ENCODE measurements at regions not wholly inside any gene's neighbourhood (a gene's known extent, or its start where the extent isn't known, plus 50 kb on each side); places are given as distances from the start of the nearest gene placed in this dataset.
"Not testable (repeated sequence)": the region's sequence is repeated elsewhere in the genome, so short reads cannot be mapped to it uniquely, and the experiment has no call there.

DNA sequence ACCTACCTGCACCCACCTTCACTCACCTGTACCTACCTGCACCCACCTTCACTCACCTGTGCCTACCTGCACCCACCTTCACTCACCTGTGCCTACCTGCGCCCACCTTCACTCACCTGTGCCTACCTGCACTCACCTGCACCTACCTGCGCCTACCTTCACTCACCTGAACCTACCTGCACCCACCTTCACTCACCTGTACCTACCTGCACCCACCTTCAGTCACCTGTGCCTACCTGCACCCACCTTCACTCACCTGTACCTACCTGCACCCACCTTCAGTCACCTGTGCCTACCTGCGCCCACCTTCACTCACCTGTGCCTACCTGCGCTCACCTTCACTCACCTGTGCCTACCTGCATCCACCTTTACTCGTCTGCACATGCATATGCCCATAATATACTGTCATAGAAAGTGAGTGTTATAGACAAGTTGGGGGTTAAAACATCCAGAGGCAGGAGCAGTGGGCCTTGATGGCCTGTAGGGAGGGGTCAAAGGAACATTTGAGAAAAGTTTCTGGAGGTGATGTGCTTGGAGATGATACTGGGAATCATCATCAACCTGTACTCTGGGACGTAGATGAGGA lies 232.9 kb upstream of the ZFP64 start:
- not testable (repeated sequence) for DNase-seq

DNA sequence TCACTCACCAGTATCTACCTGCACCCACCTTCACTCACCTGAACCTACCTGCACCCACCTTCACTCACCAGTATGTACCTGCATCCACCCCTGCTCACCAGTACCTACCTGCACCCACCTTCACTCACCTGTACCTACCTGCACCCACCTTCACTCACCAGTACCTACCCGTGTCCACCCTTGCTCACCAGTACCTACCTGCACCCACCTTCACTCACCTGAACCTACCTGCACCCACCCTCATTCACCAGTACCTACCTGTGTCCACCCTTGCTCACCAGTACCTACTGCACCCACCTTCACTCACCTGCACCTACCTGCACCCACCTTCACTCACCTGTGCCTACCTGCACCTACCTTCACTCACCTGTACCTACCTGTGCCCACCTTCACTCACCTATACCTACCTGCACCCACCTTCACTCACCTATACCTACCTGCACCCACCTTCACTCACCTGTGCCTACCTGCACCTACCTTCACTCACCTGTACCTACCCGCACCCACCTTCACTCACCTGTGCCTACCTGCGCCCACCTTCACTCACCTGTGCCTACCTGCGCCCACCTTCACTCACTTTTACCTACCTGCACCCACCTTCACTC lies 232.1 kb upstream of the ZFP64 start:
- DNase-seq: not testable (repeated sequence)

- peak; percentile 53 for DNase-seq
Measured at GRCh38 chr20:52422574-52423336, 231.2 kb upstream of the ZFP64 start.

GRCh38 chr20:52420805-52421204 lies 229.2 kb upstream of the ZFP64 start:
- DNase-seq: peak; percentile 39

DNA sequence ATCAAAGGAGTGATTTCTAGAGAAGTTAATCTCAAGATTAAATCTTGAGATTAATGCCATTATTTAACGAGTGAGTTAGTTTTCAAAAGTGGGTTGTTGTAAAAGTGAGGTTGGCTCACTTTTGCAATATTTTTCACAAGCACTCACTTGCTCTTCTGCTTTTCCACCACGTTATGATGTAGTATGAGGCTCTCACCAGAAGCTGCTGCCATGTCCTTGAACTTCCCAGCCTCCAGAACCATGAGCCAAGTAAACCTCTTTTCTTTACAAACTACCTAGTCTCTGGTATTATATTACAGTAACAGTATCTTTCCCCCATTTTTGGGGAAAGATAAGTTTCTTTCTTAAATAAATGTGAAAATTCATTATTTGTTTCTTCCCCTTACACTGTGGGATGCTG lies 227.6 kb upstream of the ZFP64 start:
- no peak for DNase-seq

GRCh38 chr20:52416953-52417352 lies 225.4 kb upstream of the ZFP64 start:
- DNase-seq: no peak

DNA sequence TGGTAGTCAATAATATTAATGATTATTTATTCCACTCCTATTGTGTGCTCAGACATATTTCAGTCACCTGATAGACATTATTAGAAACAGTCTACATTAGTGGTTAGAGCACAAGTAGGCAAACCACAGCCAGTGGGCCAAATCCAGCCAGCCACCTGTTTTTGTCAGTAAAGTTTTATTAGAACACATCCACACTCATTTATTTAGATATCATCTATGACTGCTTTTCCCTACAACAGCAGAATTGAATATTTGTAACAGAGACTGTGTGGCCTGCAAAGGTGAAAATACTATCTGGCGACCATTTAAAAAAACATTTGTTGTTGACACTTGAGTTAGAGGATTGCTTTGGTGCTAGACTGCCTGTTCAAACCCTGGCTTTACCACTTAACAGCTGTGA lies 220.0 kb upstream of the ZFP64 start:
- no peak for DNase-seq

DNA sequence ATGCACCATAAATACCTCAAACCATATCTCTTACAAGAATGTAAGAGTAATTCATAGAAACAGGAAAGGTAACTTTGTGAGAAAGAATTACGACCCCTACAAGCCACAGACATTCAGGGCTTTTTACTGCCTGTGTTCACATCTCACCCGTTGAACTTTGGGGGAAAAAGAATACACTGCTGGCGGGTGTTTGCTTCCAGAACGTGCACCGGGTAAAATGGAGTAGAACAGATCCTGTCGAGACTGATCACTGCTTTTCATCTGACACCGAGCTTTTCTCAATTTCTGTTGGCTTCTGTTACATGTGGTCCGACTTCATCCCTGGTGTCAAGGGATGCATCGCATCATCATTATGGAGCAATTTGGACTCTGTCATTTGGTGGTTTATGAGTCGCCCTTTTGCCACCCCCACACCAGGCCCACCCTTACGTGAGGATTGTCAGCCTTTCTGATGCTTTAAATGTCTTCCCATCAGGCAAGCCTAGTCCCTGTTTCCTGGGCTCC lies 219.2 kb upstream of the ZFP64 start:
- peak; percentile 63 for DNase-seq

DNA sequence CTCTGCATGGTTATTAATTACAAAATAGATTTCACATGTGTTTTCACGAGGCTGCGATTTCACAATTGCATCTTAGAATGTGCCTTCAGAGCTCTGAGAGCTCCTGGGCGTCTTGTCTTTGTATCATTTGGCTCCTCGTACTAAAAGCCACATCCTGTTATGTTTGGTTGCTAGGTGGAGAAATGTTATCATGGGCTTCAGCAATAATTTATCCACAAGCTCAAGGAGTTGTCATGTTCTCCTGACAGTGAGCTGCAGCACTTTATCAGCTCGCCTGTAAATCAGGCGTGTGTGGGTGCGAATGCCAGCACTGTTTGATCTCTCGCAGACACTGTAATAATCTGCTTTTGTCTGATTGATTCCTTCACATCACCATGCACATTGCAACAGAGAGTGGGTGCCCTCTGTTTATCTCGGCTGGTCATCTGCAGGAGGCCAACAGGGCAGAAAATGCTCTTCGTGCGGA lies 218.6 kb upstream of the ZFP64 start:
- peak; percentile 92 for DNase-seq

DNA sequence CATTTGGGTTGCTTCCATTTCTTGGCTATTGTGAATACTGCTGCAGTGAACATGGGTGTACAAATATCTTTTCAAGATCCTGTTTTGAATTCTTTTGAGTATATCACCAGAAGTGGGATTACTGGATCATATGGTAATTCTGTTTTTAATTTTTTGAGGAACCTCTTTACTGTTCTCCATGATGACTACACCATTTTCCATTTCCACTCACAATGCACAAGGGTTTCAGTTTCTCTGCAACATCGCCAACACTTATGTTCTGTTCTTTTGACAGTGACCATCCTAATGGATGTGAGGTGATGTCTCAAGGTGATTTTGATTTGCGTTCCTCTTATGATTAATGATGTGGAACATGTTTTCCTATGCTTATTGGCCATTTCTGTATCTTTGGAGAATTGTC lies 214.4 kb upstream of the ZFP64 start:
- DNase-seq: no peak

GRCh38 chr20:52405417-52405816 lies 213.8 kb upstream of the ZFP64 start:
- no peak for DNase-seq

DNA sequence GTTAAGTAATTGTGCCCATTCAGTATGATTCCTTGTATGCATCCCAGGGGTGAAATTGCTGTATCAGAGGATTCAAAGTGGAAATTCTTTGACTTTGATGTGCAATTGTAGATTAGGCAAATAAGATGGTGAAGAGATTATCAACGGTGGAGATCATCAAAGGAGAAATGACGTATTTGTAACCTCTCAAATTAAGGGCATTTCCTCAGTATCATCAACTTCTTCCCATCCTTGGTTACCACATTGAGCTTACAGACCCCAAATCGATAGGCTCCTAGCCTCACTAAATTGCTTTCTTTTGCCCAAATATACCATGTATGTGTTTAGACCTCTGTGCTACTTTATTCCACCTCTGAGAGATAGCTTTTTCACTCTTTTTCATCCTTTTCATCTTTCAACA lies 213.1 kb upstream of the ZFP64 start:
- no peak for DNase-seq

DNA sequence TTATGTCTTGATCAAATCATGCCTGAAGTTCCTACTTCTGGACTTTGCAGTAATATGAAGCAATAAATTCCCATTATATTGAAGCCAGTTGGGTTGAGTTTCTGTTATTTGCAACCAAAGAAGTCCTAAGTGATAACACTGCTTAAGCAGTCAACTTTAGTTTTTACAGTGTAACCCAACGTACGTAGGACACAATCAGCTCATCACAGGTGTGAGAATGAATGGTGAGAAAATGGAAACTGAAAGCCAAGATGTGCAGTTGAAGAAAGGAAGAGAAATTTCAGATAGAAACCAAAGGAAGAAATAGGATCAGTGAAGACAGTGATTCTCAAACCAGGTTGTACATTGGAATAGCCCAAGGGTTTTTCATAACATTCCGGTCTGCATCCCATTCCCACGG lies 211.4 kb upstream of the ZFP64 start:
- DNase-seq: no peak

- peak; percentile 70 for DNase-seq
Measured at GRCh38 chr20:52402514-52402913, 210.9 kb upstream of the ZFP64 start.

GRCh38 chr20:52401431-52401830 lies 209.9 kb upstream of the ZFP64 start:
- DNase-seq: no peak

DNA sequence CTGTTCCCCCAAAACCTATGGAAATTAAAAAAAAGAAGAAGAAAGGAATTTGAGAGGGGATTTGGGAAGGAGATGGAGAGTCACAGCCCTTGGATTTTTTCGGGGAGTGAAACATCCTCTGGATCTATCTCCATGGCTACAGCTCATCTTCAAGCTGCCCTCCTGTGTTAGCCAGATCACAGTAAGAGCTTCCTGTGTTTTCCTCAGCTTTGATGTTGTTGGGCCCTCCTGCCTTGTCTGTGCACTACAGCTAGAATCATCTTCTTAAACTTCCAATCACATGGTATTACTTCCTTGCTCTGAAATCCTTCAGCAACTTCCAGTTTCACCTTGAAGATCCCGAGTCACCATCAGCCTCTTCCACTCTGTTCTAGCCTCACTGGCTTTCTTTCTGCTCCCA lies 207.8 kb upstream of the ZFP64 start:
- DNase-seq: no peak

- DNase-seq: no peak
Measured at GRCh38 chr20:52389606-52390005, 198.0 kb upstream of the ZFP64 start.

DNA sequence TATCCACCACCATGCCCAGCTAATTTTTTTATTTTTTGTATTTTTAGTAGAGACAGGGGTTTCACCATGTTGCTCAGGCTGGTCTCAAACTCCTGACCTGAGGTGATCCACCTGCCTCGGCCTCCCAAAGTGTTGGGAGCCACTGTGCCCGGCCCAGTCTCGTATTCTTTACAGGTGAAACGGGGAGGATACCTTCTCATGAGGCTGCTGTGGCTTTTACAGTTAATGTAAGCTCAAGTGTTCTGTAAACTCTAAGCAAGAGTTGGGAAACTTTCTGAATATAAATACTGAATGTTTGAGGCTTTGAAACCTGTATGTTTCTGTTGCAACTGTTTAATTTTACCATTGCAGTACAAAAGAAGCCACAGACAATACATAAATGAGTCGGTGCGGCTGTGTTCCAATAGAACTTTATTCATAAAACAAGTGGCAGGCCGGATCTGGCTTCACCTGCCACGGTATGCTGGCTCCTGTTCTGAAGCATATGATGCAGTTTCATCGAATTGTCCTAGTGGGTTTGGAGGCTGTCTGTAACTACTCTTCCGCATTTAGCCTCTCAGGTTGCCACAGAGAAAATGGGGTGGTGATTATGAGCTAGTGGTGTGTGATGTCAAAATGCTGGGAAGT lies 192.5 kb upstream of the ZFP64 start:
- DNase-seq: no peak

DNA sequence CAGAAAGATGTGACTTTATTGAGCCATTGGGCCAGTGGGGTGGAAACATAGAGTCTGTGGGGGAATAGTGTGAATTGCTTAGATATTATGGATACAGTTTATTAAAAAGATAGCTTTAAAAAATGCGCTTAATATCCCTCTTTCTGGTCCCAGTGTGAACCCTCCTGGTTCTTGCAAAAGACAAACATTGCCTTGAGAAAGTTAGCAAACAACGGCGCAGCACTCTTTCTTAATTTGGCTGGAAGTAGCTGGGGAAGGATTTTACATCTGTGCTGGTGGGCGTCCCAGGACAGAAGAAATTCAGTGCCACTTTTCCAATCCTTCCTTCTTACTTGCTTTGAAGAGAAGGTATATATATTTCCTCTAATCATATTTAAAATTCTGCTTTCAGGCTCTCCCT lies 191.4 kb upstream of the ZFP64 start:
- no peak for DNase-seq

DNA sequence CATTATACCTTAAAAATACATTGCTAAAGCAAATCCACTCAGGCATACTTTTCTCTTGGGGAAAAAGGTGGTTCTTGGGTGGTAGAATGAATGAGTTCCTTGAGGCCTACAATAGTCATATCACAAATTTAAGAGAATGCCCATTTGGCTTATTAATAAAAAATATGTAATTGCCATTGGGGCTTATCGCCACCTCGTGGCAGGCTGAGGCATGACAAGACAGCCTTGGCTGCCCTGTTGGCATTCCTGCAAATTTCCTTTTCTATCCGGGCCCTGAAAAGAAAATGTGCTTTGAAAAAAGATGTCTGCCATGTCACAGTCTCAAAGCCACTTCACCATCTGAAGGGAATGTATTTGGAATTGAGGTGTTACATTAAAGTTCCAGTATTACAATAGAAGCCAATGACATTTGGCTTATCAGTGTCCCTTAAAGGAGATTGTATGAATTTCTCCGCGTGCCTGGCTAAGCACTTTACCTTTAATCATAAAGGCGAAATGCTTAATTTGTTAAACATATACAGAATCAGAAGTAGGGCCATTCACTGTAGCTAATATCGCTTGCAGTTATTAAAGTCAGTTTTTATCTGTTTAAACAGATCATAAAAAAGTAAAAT lies 188.3 kb upstream of the ZFP64 start:
- DNase-seq: peak; percentile 26

- DNase-seq: no peak
Measured at GRCh38 chr20:52372169-52372568, 180.6 kb upstream of the ZFP64 start.

- DNase-seq: no peak
Measured at GRCh38 chr20:52365688-52366087, 174.1 kb upstream of the ZFP64 start.

- no peak for DNase-seq
Measured at GRCh38 chr20:52364405-52364804, 172.8 kb upstream of the ZFP64 start.

Data from fibroblast of upper back skin (primary cell).